H54 (cell line): ENCODE measurements at regions not wholly inside any gene's neighbourhood (a gene's known extent, or its start where the extent isn't known, plus 50 kb on each side); places are given as distances from the start of the nearest gene placed in this dataset.

Experiments
- DNase-seq: peaks from one replicate; pipeline ENCODE4 v3.0.0; 2011; ENCODE audit warnings: low spot score, mixed read lengths; ENCODE audit not compliant: insufficient read length
- FAIRE-seq: peaks from 3 replicates; lab custom pipeline; 2011; peaks lifted over from hg19 to GRCh38; lab: Jason Lieb, UNC
- POLR2A ChIP-seq: IDR thresholded peaks from 2 replicates; pipeline ENCODE4 v1.6.1; 2011; ENCODE audit warnings: low read depth, mild to moderate bottlenecking, low read length

- DNase-seq, result no peak
- FAIRE-seq, result no peak
- TF ChIP-seq POLR2A, result no peak
Measured at GRCh38 chr16:59394526-59394925, 660.4 kb upstream of the GOT2 start.

- no peak for TF ChIP-seq POLR2A
- DNase-seq (no peak), FAIRE-seq (no peak)
Measured at GRCh38 chr16:59392911-59393310, 658.8 kb upstream of the GOT2 start.

- no peak for FAIRE-seq
Measured at GRCh38 chr16:59391617-59392364, 657.7 kb upstream of the GOT2 start.

GRCh38 chr16:59385959-59386358 is 651.8 kb upstream of the GOT2 start:
- DNase-seq (peak; percentile 2), FAIRE-seq (no peak)
- no peak for TF ChIP-seq POLR2A

More at GRCh38 chr16:59391617-59392364, 657.7 kb upstream of the GOT2 start:
- no peak for DNase-seq
- no peak for TF ChIP-seq POLR2A

GRCh38 chr16:59385491-59385890 is 651.4 kb upstream of the GOT2 start:
- FAIRE-seq, result no peak
- no peak for TF ChIP-seq POLR2A
- no peak for DNase-seq

GRCh38 chr16:59373632-59374031 is 639.5 kb upstream of the GOT2 start:
- no peak for TF ChIP-seq POLR2A
- FAIRE-seq (no peak), DNase-seq (no peak)

GRCh38 chr16:59370717-59371116 is 636.6 kb upstream of the GOT2 start:
- DNase-seq (no peak), FAIRE-seq (no peak)
- no peak for TF ChIP-seq POLR2A

- FAIRE-seq, result no peak
- TF ChIP-seq POLR2A, result no peak
- no peak for DNase-seq
Measured at GRCh38 chr16:59369523-59369922, 635.4 kb upstream of the GOT2 start.

GRCh38 chr16:59368586-59368985 is 634.5 kb upstream of the GOT2 start:
- DNase-seq, result no peak
- FAIRE-seq, result no peak
- no peak for TF ChIP-seq POLR2A

GRCh38 chr16:59356709-59357108 is 622.6 kb upstream of the GOT2 start:
- FAIRE-seq, result no peak
- DNase-seq, result no peak
- TF ChIP-seq POLR2A, result no peak

- DNase-seq (no peak), FAIRE-seq (no peak)
- TF ChIP-seq POLR2A, result no peak
Measured at GRCh38 chr16:59356144-59356543, 622.0 kb upstream of the GOT2 start.

- no peak for TF ChIP-seq POLR2A
- FAIRE-seq, result no peak
- DNase-seq, result no peak
Measured at GRCh38 chr16:59355704-59356103, 621.6 kb upstream of the GOT2 start.

GRCh38 chr16:59351305-59351903 is 617.3 kb upstream of the GOT2 start:
- DNase-seq (no peak), FAIRE-seq (no peak)
- no peak for TF ChIP-seq POLR2A

GRCh38 chr16:59350670-59351069 is 616.6 kb upstream of the GOT2 start:
- FAIRE-seq, result no peak
- TF ChIP-seq POLR2A, result no peak

GRCh38 chr16:59342669-59343068 is 608.6 kb upstream of the GOT2 start:
- FAIRE-seq (no peak), DNase-seq (no peak)
- no peak for TF ChIP-seq POLR2A

More at GRCh38 chr16:59350670-59351069, 616.6 kb upstream of the GOT2 start:
- DNase-seq, result no peak
